GM18909 (cell line): ENCODE measurements at regions not wholly inside any gene's neighbourhood (a gene's known extent, or its start where the extent isn't known, plus 50 kb on each side); places are given as distances from the start of the nearest gene placed in this dataset.

Source experiments
- ATAC-seq: cut with Tn5 transposase; IDR thresholded peaks from one replicate; pipeline ENCODE4 v1.9.1; 2021; ENCODE audit warnings: mild to moderate bottlenecking; ENCODE audit not compliant: unreplicated experiment, poor library complexity

DNA sequence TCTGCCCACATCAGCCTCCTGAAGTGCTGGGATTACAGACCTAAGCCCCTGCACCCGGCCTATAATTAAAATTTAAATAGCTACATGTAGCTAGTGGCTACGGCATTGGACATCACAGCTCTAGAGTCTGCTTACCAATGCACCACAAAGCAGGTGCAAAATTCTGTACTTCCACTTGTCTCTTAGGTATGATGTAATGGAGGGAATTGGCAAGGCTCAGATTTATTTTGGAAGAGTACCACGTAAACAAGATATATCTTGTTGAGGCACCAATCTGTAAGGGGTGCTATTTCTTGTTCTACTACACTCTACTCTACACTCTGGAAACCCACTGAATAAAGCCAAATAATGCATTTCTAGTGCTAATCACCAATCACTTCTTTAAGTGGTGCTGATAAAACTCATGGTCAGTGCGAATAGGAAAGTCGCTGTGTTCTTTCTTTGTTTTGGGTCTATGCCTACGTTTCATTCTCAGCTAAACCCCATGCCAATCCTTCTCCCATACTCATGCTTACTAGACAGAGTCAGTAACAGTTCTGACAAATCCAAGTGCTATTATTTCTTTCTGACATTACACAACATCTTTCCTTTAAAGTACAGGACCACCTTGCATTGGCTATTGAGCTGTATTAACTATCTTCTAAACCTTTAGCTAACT, 92.3 kb downstream of the GC start:
- ATAC-seq, result no peak

DNA sequence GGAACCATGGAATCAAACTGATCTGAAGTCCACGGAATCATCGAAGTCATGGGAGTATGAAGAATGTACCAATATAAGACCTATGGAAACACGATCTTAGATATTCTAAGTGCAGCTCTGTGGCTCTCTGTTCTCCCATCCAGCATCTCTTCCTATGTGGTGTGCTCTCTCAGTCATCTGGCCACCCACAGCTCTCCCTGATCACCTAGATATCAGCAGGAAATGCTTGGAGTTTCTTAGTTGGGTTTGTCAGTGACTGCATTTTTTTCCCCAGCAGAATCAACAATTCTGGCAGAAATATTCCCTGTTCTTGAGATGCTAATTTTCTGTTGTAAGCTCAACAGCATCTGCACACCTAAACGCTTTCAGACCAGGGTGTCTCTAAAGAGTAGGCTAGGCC, 94.1 kb downstream of the GC start:
- no peak for ATAC-seq

DNA sequence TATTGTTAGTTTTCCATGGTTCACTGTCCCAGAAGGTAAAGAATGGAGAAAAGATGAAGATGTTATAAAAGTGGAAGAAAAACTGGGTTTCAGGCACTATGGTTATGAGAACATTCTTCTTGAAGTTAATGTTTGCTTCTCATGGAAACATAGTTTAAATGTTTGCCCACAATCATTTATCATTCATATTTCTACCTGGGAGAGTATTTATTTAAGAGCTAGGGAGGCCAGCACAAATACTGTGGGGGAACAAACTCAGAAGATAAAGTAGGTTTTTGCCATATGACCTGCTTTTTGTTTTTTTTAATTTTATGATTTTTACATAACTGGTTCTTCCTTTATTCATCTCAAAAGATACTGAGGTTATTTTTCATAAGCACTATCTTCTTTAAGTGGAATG, 96.8 kb downstream of the GC start:
- no peak for ATAC-seq

DNA sequence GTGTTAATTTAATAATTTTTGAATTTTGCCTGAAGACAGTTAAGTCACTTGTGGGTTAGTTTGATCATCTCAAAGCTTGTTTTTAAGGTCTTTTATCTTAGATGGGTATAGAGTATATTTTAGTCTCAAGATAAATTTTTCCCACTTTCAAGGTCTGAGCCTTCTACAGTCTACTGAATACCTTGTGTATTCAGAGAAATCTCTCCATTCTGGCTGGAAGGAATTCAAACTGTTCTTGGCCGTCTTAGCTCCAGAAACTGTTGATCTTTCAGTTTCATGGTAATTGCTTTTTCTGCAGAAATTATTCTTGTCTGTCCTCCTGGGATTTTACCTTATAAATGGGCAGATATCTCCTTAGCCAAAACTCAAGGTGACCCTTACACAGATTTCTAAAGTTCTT, 97.9 kb downstream of the GC start:
- ATAC-seq, result no peak

DNA sequence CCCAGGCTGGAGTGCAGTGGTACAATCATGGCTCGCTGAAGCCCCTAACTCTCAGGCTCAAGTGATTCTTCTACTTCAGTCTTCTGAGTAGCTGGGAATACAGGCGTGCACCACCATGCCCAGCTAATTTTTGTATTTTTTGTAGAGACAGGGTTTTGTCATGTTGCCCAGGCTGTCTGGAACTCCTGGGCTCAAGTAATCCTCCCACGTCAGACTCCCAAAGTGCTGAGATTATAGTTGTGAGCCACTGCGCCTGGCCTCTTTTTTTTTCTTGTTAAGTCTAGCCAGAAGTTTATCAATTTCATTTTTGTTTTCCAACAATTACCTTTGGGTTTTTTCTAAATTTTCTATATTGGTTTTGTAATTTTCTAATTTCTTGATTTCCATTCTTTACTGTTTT, 100.6 kb downstream of the GC start:
- ATAC-seq, result no peak

DNA sequence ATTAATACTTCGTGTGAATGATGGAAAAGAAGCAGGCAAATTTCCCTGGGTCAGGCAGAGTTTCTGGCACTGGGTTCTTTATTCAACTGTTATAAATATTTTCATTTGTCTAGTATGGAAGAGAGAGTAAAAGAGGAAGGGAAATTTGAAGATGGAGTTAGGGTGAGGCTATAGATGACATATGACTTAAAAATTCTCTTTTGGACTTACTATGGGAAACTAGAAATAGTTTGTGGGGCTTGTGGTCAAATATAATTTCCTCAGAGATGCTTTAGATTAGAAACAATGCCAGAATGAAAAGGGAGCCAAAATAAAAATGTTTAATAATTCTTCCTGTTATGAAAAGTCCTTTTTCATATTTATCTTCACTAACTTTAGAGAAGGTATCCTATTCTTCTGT, 103.2 kb downstream of the GC start:
- ATAC-seq, result no peak

DNA sequence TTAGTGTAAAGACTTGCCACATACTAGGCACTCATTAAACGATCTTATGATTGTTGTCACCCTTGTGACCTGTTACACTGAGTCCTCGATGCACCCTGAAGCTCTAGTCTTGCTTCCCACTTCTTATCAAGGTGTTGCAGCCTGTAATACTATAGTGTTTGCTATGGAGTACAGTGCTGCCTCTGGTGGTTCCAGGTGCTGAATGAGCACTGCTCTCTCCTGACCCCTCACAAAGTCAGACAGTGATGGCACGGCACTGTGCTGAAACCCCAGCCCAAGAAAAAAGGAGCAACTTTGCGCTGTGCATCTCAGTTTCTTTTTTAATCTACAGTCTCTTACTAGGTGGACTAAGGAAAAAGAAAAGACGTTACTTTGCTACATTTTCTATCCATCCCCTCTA, 106.3 kb downstream of the GC start:
- no peak for ATAC-seq

DNA sequence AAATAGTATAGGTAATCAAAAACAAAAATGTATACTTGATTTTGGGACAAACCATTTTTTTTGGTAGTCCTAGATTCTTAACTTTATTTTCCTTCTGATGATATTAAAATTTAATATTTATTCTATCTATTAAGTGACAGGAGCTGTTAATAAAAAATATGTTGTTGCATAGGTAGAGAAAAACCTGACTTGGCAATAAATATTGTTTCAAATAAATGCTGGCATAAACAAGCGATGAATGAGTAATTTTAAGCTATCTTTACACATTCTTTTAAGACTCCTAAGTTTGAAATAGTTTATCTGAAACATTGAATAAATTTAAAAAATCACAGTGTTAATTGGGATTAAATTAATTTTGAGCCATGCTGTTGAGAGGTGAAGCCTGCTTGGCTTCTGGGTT, 114.6 kb downstream of the GC start:
- ATAC-seq, result no peak

DNA sequence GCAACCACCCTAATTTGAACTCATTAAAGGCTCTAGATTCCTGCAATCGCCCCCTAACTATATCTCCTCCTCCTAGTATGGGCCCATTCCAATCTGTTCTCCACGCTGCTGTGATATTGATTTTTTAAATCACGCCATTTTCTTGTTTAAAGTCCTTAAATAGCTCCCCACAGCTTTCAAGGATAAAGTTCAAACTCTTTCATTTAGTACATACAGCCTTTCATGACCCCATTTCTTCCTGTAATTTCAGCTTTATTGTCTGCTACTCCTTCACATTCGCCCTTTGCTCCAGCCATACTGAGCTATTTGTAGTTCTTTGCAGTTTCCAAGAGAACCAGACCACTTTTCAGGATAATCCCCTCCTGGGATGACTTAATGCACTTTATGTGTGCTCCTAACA, 118.5 kb downstream of the GC start:
- ATAC-seq, result no peak

DNA sequence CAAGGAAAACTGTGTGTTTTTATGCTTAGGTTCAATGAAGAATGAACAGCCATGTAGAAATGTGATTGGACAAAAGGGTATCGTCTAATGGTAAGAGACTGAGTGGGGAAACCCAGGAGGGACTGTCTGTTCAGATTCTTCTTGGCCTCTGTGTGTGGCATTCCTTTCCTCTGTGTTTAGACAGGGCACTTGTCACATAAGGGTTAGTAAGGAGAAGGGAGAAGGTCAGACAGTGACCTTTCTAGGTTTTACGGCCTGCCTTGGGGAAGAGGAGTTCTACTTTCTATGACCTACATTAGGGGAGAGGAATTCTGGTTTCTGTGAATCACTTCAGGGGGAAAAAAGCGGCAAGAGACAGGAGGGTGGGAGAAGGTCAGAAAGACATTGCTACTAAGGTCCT, 119.5 kb downstream of the GC start:
- no peak for ATAC-seq

DNA sequence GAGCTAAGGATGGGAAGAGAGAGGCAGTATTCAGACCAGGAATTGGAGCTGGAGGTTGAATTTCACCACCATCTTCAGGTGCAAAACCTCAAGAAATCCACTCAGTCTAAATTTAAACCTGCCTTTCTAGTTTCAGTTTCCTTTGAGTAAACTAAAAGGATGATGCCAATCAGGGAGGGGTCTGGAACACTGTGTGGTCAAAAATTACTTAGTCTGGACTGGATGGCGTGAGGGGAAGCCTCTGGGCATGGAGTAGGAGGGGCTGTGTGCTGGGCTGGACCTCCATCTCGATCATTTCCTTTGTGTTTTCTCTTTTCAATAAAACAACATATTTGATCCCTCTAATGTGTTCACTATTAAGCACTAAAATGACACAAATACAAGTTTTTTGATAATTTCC, 120.1 kb downstream of the GC start:
- peak; percentile 64 for ATAC-seq

DNA sequence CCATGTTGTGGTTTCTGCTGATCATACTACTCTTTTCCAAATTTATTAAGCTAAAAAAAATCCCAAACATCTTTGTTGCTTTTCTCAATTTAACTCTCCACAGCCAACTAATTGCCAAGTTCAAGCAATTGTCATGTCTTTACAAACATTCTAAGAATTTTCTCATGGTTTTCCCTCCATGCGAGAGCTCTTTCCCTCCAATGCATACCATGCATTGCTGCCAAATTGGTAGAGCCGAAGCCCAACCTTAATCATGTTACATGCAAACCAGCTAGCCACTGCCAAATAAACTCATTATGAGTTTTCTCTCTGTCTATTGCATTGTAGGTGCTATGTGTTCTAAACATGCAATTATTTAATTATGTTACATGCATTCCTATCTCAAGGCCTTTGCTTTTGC, 123.9 kb downstream of the GC start:
- no peak for ATAC-seq

DNA sequence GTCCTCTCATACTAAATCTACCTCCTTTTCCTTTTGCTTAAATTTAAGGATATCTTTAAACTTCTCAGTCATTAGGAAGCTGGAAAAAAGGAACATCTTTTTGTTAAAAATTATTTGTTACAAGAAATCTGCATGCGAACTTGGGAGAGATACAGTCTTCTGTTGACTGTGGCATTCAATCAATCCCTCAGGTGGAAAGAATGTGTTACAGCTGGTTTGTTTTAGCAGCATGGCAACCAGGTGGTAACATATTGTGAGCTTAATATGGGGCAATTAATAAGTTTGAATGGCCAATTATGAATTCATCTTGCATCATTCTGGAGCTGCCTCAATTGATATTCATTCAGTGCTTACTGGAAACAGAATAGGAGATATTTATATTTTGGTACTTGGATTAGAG, 135.0 kb downstream of the GC start:
- no peak for ATAC-seq

DNA sequence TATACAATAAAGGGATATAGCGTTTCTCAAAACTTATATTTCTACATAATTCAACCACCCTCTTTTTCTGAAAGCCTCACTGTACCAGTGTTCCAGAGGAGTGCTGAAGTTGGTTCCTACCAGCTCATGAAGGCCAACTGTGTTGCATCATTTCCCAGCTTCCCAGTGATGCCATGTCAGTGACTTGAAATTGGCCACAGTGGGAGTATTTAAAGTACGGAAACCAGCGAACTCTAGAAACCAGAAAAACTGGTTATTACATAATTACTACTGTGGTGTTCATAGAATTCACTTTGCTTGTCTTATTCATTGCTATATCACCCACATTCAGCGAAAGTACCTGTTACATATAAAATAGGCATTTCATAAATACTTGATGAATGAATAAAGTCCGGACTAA, 135.4 kb downstream of the GC start:
- ATAC-seq, result no peak

DNA sequence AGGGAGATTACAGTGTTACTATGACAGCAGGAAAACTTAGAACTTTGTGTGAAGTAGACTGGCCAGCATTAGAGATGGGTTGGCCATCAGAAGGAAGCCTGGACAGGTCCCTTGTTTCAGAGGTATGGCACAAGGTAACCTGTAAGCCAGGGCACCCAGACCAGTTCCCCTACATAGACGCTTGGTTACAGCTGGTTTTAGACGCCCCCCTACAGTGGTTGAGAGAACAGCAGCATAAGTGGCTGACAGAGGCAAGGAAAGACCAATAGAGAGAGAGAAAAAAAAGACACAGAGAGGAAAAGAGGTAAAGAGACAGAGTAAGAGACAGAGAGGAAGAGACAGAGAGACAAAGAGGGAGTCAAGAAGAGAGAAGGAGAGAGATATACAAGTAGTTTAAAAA, 144.5 kb downstream of the GC start:
- ATAC-seq, result no peak

DNA sequence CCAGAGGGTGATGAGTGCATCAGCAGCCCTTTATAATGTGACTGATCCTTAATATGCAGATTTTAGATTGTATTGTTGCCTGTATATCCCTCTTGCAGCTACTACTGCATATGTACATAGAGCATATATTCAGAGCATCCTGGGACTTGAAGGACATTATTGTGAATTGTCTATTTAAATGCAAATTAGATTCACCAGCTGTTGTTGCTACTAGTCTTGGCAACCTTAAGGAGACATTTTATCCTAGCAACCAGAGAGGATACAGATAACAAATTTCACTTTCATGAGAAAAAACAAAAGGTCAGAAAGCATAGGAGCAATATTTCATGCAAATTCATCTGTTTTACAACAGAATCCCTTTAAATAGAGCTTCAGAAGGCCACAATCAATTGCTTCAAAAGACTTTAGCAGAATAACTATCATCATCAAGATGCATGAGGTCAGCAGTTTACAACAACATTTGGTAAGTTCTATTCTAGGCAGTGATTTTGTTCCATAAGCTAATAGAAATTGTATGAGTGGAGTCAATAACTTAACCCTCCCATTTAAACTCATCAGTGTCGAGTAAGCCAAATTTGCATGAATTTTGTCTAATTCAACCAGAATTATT, 148.6 kb downstream of the GC start:
- no peak for ATAC-seq

DNA sequence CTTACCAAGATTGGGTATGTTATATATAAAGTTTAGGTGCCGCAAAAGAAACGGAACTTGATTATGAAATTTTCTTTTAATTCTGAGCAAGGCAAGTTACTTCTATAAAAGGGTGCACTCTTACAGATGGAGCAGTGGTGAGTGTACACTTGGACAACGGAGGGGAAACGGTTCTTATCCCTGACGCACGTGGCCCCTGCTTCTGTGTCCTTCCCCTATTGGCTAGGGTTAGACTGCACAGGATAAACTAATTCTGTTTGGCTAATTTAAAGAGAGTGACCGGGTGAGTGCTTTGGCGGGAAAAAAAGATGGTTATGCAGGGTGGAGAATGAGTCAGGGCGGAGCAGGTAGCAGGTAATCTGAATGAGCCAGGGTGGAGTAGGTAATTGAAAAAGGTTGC, 149.5 kb downstream of the GC start:
- ATAC-seq, result no peak

DNA sequence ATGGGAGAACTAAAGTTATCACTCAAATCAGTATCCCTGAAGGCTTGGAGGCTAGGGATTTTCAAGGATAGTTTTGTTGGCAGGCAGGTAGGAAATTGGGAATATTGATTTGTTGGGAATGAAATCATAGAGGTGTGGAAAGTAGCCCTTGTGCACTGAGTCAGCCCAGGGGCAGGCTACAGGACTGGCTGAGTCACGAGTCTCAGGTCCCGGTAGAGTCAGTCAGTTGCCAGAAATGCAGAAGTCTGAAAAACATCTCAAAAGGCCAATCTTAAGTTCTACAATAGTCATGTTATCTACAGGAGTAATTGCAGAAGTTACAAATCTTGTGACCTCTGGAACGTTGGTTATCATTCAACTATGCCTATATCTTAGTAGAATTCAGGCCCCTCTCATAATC, 153.1 kb downstream of the GC start:
- ATAC-seq, result no peak

DNA sequence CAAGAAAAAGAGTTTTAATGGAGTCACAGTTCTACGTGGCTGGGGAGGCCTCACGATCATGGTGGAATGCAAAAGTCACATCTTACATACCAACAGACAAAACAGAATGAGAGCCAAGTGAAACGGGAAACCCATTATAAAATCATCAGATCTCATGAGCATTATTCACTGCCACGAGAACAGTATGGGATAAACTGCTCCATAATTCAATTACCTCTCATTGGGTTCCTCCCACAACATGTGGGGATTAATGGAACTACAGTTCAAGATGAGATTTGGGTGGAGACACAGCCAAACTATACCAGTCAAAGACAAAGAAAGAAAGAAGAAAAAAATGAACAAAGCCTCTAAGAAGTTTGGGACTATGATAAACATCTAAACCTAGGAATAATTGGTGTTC, 158.9 kb downstream of the GC start:
- no peak for ATAC-seq
